Astrocyte (in vitro differentiated cells and primary cell): ENCODE measurements at regions not wholly inside any gene's neighbourhood (a gene's known extent, or its start where the extent isn't known, plus 50 kb on each side); places are given as distances from the start of the nearest gene placed in this dataset.
"Not testable (repeated sequence)": the region's sequence is repeated elsewhere in the genome, so short reads cannot be mapped to it uniquely, and the experiment has no call there.

Experiments used
- DNase-seq: peaks from one replicate; pipeline ENCODE4 v3.0.0-alpha.2; 2010; ENCODE audit warnings: low read depth
- FAIRE-seq: peaks from 2 replicates; lab custom pipeline; 2011; peaks lifted over from hg19 to GRCh38; lab: Jason Lieb, UNC
- H2AFZ ChIP-seq: 2 replicates; pipeline ENCODE4 v1.6.0; 2012; ENCODE audit warnings: low read depth, low read length, inconsistent platforms
- H3K27ac ChIP-seq: 2 replicates; pipeline ENCODE4 v1.5.1; 2011; ENCODE audit warnings: low read depth, low read length, inconsistent platforms
- H3K27me3 ChIP-seq: 2 replicates; pipeline ENCODE4 v1.6.0; 2011; ENCODE audit warnings: low read length, inconsistent platforms; ENCODE audit not compliant: insufficient read depth
- H3K36me3 ChIP-seq: 2 replicates; pipeline ENCODE4 v1.5.1; 2011; ENCODE audit warnings: low read length, inconsistent platforms; ENCODE audit not compliant: insufficient read depth
- H3K4me1 ChIP-seq: 2 replicates; pipeline ENCODE4 v1.5.1; 2011; ENCODE audit warnings: low read length, inconsistent platforms; ENCODE audit not compliant: insufficient read depth
- H3K4me2 ChIP-seq: 2 replicates; pipeline ENCODE4 v1.6.0; 2012; ENCODE audit warnings: low read length, inconsistent platforms
- H3K4me3 ChIP-seq: 2 replicates; pipeline ENCODE4 v1.5.1; 2011; ENCODE audit warnings: low read depth, mild to moderate bottlenecking, low read length, inconsistent platforms; ENCODE audit not compliant: insufficient read depth
- H3K79me2 ChIP-seq: 2 replicates; pipeline ENCODE4 v1.6.0; 2012; ENCODE audit warnings: mild to moderate bottlenecking, low read length, inconsistent platforms; ENCODE audit not compliant: insufficient read depth
- H3K9ac ChIP-seq: 2 replicates; pipeline ENCODE4 v1.6.0; 2012; ENCODE audit warnings: mild to moderate bottlenecking, low read length, inconsistent platforms
- H3K9me3 ChIP-seq: 2 replicates; pipeline ENCODE4 v1.5.1; 2012; ENCODE audit warnings: low read depth, mild to moderate bottlenecking, low read length, inconsistent platforms; ENCODE audit not compliant: insufficient read depth
- H4K20me1 ChIP-seq: 2 replicates; pipeline ENCODE4 v1.6.0; 2012; ENCODE audit warnings: low read length, inconsistent platforms; ENCODE audit not compliant: insufficient read depth
- H3K27ac Mint-ChIP-seq: one replicate; pipeline ENCODE4 v1.8.0; 2021; ENCODE audit warnings: mild to moderate bottlenecking, mixed read lengths; ENCODE audit not compliant: unreplicated experiment
- H3K27me3 Mint-ChIP-seq: one replicate; pipeline ENCODE4 v1.8.0; 2021; ENCODE audit warnings: low read depth, mixed read lengths; ENCODE audit not compliant: unreplicated experiment
- H3K36me3 Mint-ChIP-seq: one replicate; pipeline ENCODE4 v1.8.0; 2021; ENCODE audit warnings: low read depth, mixed read lengths; ENCODE audit not compliant: unreplicated experiment
- H3K4me1 Mint-ChIP-seq: one replicate; pipeline ENCODE4 v1.8.0; 2021; ENCODE audit warnings: low read depth, mixed read lengths; ENCODE audit not compliant: unreplicated experiment
- H3K4me3 Mint-ChIP-seq: one replicate; pipeline ENCODE4 v1.8.0; 2021; ENCODE audit warnings: mild to moderate bottlenecking, moderate library complexity, mixed read lengths; ENCODE audit not compliant: unreplicated experiment
- H3K9me3 Mint-ChIP-seq: one replicate; pipeline ENCODE4 v1.8.0; 2021; ENCODE audit warnings: mild to moderate bottlenecking, mixed read lengths; ENCODE audit not compliant: unreplicated experiment
- EZH2 ChIP-seq: IDR thresholded peaks from 2 replicates; pipeline ENCODE4 v1.6.1; 2012; ENCODE audit warnings: mild to moderate bottlenecking, low read length, inconsistent platforms; ENCODE audit not compliant: insufficient read depth
- TF ChIP-seq, protein P1 (sequence below): IDR thresholded peaks from 2 replicates; pipeline ENCODE4 v1.5.1; 2011; ENCODE audit warnings: low read depth, mild to moderate bottlenecking, inconsistent platforms, low read length, moderate library complexity; ENCODE audit not compliant: insufficient read depth

DNA sequence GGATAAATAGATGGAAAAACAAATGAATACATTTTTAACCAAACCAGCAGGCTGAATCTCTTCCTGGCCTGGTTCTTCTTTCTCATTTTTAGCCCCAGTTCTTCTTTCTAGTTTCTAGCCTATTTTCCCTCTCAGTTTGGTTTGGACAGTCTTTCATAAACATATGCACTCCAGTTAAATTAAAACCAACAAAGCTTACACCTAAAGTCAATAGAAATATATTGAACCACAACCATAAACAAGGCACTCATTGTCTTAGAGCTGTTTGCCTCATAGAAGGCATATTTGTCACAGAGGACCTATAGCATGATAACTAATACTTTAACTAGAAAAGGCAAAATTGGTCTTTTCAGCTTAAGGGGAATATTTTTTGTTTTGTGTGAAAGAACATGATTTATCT, 638.3 kb downstream of the NR2F1-AS1 start:
- Histone ChIP-seq H3K27ac (no peak overlapping the region), H3K4me3 (no peak overlapping the region), H4K20me1 (no peaks in the 10 kb centered on the region), H3K4me2 (no peak overlapping the region), H3K79me2 (no peaks in the 10 kb centered on the region), H3K27me3 (no peaks in the 10 kb centered on the region), H3K9me3 (no peaks in the 10 kb centered on the region), H2AFZ (no peak overlapping the region), H3K36me3 (no peaks in the 10 kb centered on the region), H3K9ac (no peak overlapping the region), H3K4me1 (peaks cover 7% of the 10 kb centered on the region)
- Mint-ChIP-seq H3K4me1 (peaks cover 6% of the 10 kb centered on the region), H3K36me3 (no peaks in the 10 kb centered on the region), H3K4me3 (no peak overlapping the region), H3K27ac (no peak overlapping the region), H3K9me3 (no peaks in the 10 kb centered on the region), H3K27me3 (no peaks in the 10 kb centered on the region)
- no peak for FAIRE-seq
- no peak for DNase-seq
- TF ChIP-seq EZH2: no peak
- TF ChIP-seq, protein P1, sequence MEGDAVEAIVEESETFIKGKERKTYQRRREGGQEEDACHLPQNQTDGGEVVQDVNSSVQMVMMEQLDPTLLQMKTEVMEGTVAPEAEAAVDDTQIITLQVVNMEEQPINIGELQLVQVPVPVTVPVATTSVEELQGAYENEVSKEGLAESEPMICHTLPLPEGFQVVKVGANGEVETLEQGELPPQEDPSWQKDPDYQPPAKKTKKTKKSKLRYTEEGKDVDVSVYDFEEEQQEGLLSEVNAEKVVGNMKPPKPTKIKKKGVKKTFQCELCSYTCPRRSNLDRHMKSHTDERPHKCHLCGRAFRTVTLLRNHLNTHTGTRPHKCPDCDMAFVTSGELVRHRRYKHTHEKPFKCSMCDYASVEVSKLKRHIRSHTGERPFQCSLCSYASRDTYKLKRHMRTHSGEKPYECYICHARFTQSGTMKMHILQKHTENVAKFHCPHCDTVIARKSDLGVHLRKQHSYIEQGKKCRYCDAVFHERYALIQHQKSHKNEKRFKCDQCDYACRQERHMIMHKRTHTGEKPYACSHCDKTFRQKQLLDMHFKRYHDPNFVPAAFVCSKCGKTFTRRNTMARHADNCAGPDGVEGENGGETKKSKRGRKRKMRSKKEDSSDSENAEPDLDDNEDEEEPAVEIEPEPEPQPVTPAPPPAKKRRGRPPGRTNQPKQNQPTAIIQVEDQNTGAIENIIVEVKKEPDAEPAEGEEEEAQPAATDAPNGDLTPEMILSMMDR: no peak

DNA sequence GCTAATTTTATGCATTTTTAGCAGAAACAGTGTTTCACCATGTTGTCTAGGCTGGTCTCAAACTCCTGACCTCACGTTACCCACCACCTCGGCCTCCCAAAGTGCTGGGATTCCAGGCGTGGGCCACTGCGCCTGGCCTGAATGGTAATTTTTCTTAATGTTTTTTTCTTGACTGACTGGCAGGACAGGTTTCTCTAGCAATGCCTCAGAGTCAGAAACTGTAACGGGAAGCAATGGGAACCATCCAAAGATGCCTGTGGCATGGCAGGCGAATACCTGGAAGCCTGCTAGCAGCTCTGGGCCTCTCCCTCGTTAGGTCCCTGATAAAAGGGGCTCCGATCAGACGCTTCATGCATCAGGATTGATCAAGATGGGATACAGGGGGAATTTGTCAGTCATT, 639.2 kb downstream of the NR2F1-AS1 start:
- Mint-ChIP-seq H3K27ac (no peak overlapping the region), H3K27me3 (no peaks in the 10 kb centered on the region)

DNA sequence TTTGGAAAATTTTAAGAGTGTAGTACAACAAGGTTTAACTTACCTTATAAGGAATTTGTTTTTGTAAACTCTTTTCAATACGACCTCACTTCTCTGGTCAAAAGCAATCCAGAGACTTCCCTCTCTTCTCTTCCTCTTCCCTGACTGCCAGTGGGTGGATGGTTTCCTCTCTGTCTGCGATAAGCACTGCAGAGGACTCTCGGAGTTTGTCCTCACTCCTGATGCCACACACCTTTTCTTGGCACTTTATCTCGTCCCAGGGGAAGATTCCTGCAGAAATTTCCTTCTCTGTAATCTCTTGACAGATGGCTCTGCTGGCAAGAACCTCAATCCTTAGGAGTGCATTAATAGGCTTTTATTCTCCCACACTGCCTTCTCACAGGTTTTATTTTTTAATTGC, 641.6 kb downstream of the NR2F1-AS1 start:
- Histone ChIP-seq H3K79me2 (no peaks in the 10 kb centered on the region), H3K4me1 (no peaks in the 10 kb centered on the region), H3K9me3 (no peaks in the 10 kb centered on the region), H3K27me3 (no peaks in the 10 kb centered on the region), H3K4me3 (no peak overlapping the region), H3K36me3 (no peaks in the 10 kb centered on the region), H3K9ac (no peak overlapping the region), H2AFZ (no peak overlapping the region), H4K20me1 (no peaks in the 10 kb centered on the region), H3K4me2 (no peak overlapping the region), H3K27ac (no peak overlapping the region)
- H3K4me3 Mint-ChIP-seq: no peak overlapping the region
- FAIRE-seq: no peak
- H3K9me3 Mint-ChIP-seq: no peaks in the 10 kb centered on the region
- TF ChIP-seq EZH2: no peak
- TF ChIP-seq, protein P1: no peak
- no peaks in the 10 kb centered on the region for H3K27me3 Mint-ChIP-seq
- no peaks in the 10 kb centered on the region for H3K36me3 Mint-ChIP-seq
- H3K4me1 Mint-ChIP-seq: peaks cover 2% of the 10 kb centered on the region
- no peak overlapping the region for H3K27ac Mint-ChIP-seq
- no peak for DNase-seq

More for the DNA sequence above, 639.2 kb downstream of the NR2F1-AS1 start:
- no peaks in the 10 kb centered on the region for H3K36me3 ChIP-seq
- FAIRE-seq (no peak), DNase-seq (no peak)
- H3K9ac ChIP-seq: no peak overlapping the region
- no peak overlapping the region for H3K27ac ChIP-seq
- no peaks in the 10 kb centered on the region for H3K9me3 ChIP-seq
- H2AFZ ChIP-seq: no peak overlapping the region
- TF ChIP-seq EZH2: no peak
- TF ChIP-seq, protein P1: no peak
- peaks cover 6% of the 10 kb centered on the region for H3K4me1 Mint-ChIP-seq
- no peak overlapping the region for H3K4me3 ChIP-seq
- H3K4me3 Mint-ChIP-seq: no peak overlapping the region
- H3K27me3 ChIP-seq: no peaks in the 10 kb centered on the region
- no peaks in the 10 kb centered on the region for H4K20me1 ChIP-seq
- no peaks in the 10 kb centered on the region for H3K9me3 Mint-ChIP-seq
- H3K36me3 Mint-ChIP-seq: no peaks in the 10 kb centered on the region
- H3K79me2 ChIP-seq: no peaks in the 10 kb centered on the region
- no peak overlapping the region for H3K4me2 ChIP-seq
- H3K4me1 ChIP-seq: peaks cover 7% of the 10 kb centered on the region

DNA sequence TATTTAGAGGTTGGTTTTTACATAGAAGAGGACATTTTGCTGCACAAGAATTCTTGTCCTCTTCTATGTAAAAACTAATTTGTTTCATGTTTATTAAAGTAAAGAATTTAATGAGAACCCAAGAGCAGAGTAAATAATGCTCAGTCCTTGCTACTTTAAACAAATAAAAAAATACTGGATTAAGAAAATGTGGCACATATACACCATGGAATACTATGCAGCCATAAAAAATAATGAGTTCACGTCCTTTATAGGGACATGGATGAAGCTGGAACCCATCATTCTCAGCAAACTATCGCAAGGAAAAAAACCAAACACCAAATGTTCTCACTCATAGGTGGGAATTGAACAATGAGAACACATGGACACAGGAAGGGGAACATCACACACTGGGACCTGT, 643.6 kb downstream of the NR2F1-AS1 start:
- not testable (repeated sequence) for H3K79me2 ChIP-seq, H4K20me1 ChIP-seq, H3K27ac Mint-ChIP-seq, H3K4me1 ChIP-seq, H3K27me3 Mint-ChIP-seq, H2AFZ ChIP-seq, H3K36me3 Mint-ChIP-seq, H3K27ac ChIP-seq, H3K36me3 ChIP-seq, H3K27me3 ChIP-seq, DNase-seq, H3K4me3 ChIP-seq, H3K4me1 Mint-ChIP-seq, H3K4me3 Mint-ChIP-seq, H3K9me3 ChIP-seq, H3K4me2 ChIP-seq, FAIRE-seq, H3K9ac ChIP-seq, H3K9me3 Mint-ChIP-seq
